ENCODE measurements at regions not wholly inside any gene's neighbourhood (a gene's known extent, or its start where the extent isn't known, plus 50 kb on each side); places are given as distances from the start of the nearest gene placed in this dataset.

DNA sequence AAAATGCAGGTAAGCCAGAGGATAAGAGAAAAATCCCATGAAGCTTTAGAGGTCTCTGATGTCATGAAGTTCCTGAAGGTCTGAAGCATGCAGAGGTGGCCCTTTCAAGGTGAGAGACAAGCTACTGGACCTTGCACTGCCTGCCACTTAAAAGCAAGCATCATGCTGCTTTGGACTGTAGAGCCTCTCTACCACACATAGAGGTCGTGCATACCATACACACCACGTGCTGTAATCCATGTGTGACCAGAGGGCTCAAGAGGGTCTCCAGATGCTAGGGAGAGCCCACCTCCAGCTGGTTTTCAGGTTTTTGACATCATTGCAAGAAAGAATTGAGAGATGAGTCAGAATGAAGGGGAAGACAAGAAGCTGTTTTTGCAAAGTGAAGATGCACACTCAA, 436.4 kb downstream of the TCERG1L start:
- TF ChIP-seq SREBF2 (IDR thresholded peaks at IDR 0.05) (no peak), ZSCAN20 (CRISPR knock-in tag; IDR thresholded peaks at IDR 0.05) (no peak), CHD2 (IDR thresholded peaks at IDR 0.05; ENCODE audit: low read length, partially characterized antibody) (no peak)
- WGBS (ENCODE audit: missing lambda C conversion rate) = 5% methylated on average over 2 of the region's 2 CpGs
- ChIA-PET POLR2A (no interaction called here), CTCF (no interaction called here)
- DNase-seq (ENCODE audit: low read depth in 1 of 2, low spot score in 1 of 2) (no peak), FAIRE-seq (no peak), ATAC-seq (no peak)
- Histone ChIP-seq H3K27ac (no peak overlapping the region), H3K9me3 (no peaks in the 10 kb centered on the region), H3K4me3 (no peak overlapping the region), H3K4me1 (no peaks in the 10 kb centered on the region), H3K4me2 (no peak overlapping the region)

- CTCF ChIA-PET = no interaction called here
- no peak overlapping the region for H3K27ac ChIP-seq
- no peaks in the 10 kb centered on the region for H3K4me1 ChIP-seq
- ATAC-seq (no peak), FAIRE-seq (no peak), DNase-seq (ENCODE audit: low read depth in 1 of 2, low spot score in 1 of 2) (no peak)
- POLR2A ChIA-PET = no interaction called here
- TF ChIP-seq BHLHE40 (IDR thresholded peaks at IDR 0.05; ENCODE audit: low read depth, low read length) (no peak), RAD21 (conservative IDR thresholded peaks at IDR 0.05 in 1 of 2, IDR thresholded peaks at IDR 0.05 in 1 of 2) (no peak), FOXS1 (CRISPR knock-in tag; IDR thresholded peaks at IDR 0.05) (no peak), HDAC2 (IDR thresholded peaks at IDR 0.05) (no peak), POLR2A (IDR thresholded peaks at IDR 0.05; ENCODE audit: low read length) (no peak), RFX5 (IDR thresholded peaks at IDR 0.05) (no peak), HOXA7 (CRISPR knock-in tag; IDR thresholded peaks at IDR 0.05) (no peak), RARB (CRISPR knock-in tag; IDR thresholded peaks at IDR 0.05) (no peak)
- no peak overlapping the region for H3K4me2 ChIP-seq
- H3K4me3 ChIP-seq = no peak overlapping the region
- H3K9me3 ChIP-seq = no peaks in the 10 kb centered on the region
- WGBS (ENCODE audit: missing lambda C conversion rate) = 11% methylated on average over 5 of the region's 7 CpGs
Observed at GRCh38 chr10:130875897-130876472, 435.5 kb downstream of the TCERG1L start.

DNA sequence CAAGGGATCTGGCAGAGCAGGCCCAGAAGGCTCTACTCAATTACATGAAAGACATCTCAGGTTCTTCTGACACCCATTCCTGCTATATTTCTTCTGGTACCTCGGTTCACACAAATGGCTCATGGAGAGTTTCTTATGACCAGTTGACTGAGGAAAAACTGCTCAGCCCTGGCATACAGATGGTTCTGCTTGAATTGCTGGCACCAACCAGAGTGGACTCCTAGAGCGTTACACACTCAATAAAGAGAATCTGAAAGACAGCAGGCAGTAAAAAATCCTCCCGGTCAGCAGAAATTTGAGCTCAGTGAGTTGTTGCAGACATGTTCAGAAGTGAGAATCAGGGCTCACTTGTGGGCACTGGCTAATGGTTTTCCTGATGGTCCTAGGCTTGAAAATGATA, 434.4 kb downstream of the TCERG1L start:
- no peak for FAIRE-seq

DNA sequence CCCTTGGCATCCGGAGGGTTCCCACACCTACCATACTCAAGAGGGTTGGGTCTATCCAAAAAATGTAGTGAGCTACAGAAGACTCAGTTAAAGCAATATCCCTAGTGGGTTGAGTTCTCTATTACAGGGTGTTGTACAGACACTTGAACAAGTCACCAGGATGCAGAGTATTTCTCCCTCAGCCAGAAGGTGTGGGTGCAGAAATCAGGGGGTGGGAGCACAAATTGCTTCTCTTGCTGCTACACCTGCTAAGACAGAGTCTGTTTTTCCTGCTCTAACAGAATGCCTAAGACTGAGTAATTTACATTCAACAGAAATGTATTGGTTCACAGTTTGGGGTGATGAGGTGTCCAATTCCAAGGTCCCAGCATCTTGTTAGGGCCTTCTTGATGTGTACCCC, 433.4 kb downstream of the TCERG1L start:
- WGBS (ENCODE audit: missing lambda C conversion rate) = 0% methylated on average over 1 of the region's 1 CpG
- no peak for TF ChIP-seq RAD21 (conservative IDR thresholded peaks at IDR 0.05 in 1 of 2, IDR thresholded peaks at IDR 0.05 in 1 of 2)
- TF ChIP-seq ESRRA (IDR thresholded peaks at IDR 0.05; ENCODE audit: borderline replicate concordance, low read length) = no peak
- TF ChIP-seq NPAS2 (CRISPR knock-in tag; IDR thresholded peaks at IDR 0.05; ENCODE audit: borderline replicate concordance) = no peak
- no peak for TF ChIP-seq HES2 (IDR thresholded peaks at IDR 0.05)
- TF ChIP-seq RFX5 (IDR thresholded peaks at IDR 0.05) = no peak
- no peak for TF ChIP-seq KDM5A (IDR thresholded peaks at IDR 0.05)
- no peak for TF ChIP-seq POLR2A (IDR thresholded peaks at IDR 0.05; ENCODE audit: low read length)
- TF ChIP-seq, protein P1, sequence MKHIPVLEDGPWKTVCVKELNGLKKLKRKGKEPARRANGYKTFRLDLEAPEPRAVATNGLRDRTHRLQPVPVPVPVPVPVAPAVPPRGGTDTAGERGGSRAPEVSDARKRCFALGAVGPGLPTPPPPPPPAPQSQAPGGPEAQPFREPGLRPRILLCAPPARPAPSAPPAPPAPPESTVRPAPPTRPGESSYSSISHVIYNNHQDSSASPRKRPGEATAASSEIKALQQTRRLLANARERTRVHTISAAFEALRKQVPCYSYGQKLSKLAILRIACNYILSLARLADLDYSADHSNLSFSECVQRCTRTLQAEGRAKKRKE (CRISPR knock-in tag; IDR thresholded peaks at IDR 0.05; ENCODE audit: low read depth) = no peak
- no peak for TF ChIP-seq KDM1A (IDR thresholded peaks at IDR 0.05; ENCODE audit: low read depth)
- TF ChIP-seq MAZ (IDR thresholded peaks at IDR 0.05; ENCODE audit: borderline replicate concordance, low read depth, low read length) = no peak
- no peak for TF ChIP-seq USF2 (IDR thresholded peaks at IDR 0.05)
- TF ChIP-seq, protein P2, sequence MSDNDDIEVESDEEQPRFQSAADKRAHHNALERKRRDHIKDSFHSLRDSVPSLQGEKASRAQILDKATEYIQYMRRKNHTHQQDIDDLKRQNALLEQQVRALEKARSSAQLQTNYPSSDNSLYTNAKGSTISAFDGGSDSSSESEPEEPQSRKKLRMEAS (IDR thresholded peaks at IDR 0.05) = no peak
- TF ChIP-seq BCL3 (IDR thresholded peaks at IDR 0.05) = no peak
- TF ChIP-seq REST (IDR thresholded peaks at IDR 0.05) = no peak
- TF ChIP-seq CBX2 (IDR thresholded peaks at IDR 0.05; ENCODE audit: borderline replicate concordance, low read depth) = no peak

More for the DNA sequence above, 434.4 kb downstream of the TCERG1L start:
- Histone ChIP-seq H3K27ac (no peak overlapping the region), H3K9me3 (no peaks in the 10 kb centered on the region), H3K4me3 (no peak overlapping the region), H3K4me2 (no peak overlapping the region), H3K4me1 (no peaks in the 10 kb centered on the region)
- CTCF ChIA-PET = no interaction called here
- TF ChIP-seq RNF2 (IDR thresholded peaks at IDR 0.05; ENCODE audit: borderline replicate concordance, low read depth) (no peak), CHD4 (IDR thresholded peaks at IDR 0.05; ENCODE audit: borderline replicate concordance) (no peak), RARB (CRISPR knock-in tag; IDR thresholded peaks at IDR 0.05) (no peak), CBX8 (IDR thresholded peaks at IDR 0.05) (no peak), KDM1A (IDR thresholded peaks at IDR 0.05; ENCODE audit: low read depth) (no peak), MAFK (IDR thresholded peaks at IDR 0.05; ENCODE audit: partially characterized antibody) (no peak), NFE2L2 (conservative IDR thresholded peaks at IDR 0.05; ENCODE audit: low read length) (no peak)
- DNase-seq (ENCODE audit: low read depth in 1 of 2, low spot score in 1 of 2) (no peak), ATAC-seq (no peak)
- 0% methylated on average over 3 of the region's 3 CpGs for WGBS (ENCODE audit: missing lambda C conversion rate)
- POLR2A ChIA-PET = no interaction called here

More for the DNA sequence above, 433.4 kb downstream of the TCERG1L start:
- ATAC-seq (no peak), DNase-seq (ENCODE audit: low read depth in 1 of 2, low spot score in 1 of 2) (no peak), FAIRE-seq (no peak)
- POLR2A ChIA-PET = no interaction called here
- H3K4me2 ChIP-seq = no peak overlapping the region
- no peak overlapping the region for H3K27ac ChIP-seq
- H3K4me3 ChIP-seq = no peak overlapping the region
- no peaks in the 10 kb centered on the region for H3K9me3 ChIP-seq
- CTCF ChIA-PET = no interaction called here
- H3K4me1 ChIP-seq = no peaks in the 10 kb centered on the region

All from A549 (cell line).